K562 (cell line): ENCODE measurements at regions not wholly inside any gene's neighbourhood (a gene's known extent, or its start where the extent isn't known, plus 50 kb on each side); places are given as distances from the start of the nearest gene placed in this dataset.
A peak's percentile ranks its signal among the peaks of the same experiment; 100 is the strongest.

Source experiments
- ATAC-seq: fragments of 200-7000 bp; cut with Tn5 transposase; 3 replicates; pipeline ENCODE4 v1.9.1; 2020; ENCODE audit warnings: moderate library complexity
- BruUV-seq: library from RNA; stranded (reverse); fragments of 400-500 nt; replicated peaks from 2 replicates; lab custom pipeline; 2021; lab: Mats Ljungman, UMichigan
- CTCF ChIA-PET: fragments of 300-600 bp; formaldehyde crosslinking; extraction: SDS; loops from one replicate; lab custom pipeline; 2021; ENCODE audit warnings: low intra/inter-chr PET ratio; lab: Yijun Ruan, JAX
- POLR2A ChIA-PET: fragments of 300-600, 350-650 bp; sonication (Branson Sonifier 250); formaldehyde crosslinking; extraction: SDS; loops from one replicate; lab custom pipeline; 2021; ENCODE audit warnings: antibody characterized with exemption, inconsistent platforms; lab: Yijun Ruan, JAX
- DNase-seq, 4 experiments: peaks; one replicate each; pipeline versions ENCODE4 v3.0.0 to v3.0.0-alpha.2; 2011 to 2018; ENCODE audit warnings: low spot score in 3 of 4, mixed read lengths in 3 of 4; ENCODE audit errors: extremely low read depth in 1 of 4
- FAIRE-seq: peaks from 2 replicates; lab custom pipeline; 2011; peaks lifted over from hg19 to GRCh38; lab: Jason Lieb, UNC
- H2AFZ ChIP-seq: 2 replicates; pipeline ENCODE4 v1.6.0; 2011; ENCODE audit warnings: low read depth, low read length, control low read depth, inconsistent platforms
- H3K27ac ChIP-seq: fragments of 200-600 bp; 3 replicates; pipeline ENCODE4 v1.8.0; 2011; ENCODE audit warnings: low read depth, mild to moderate bottlenecking, control low read depth, inconsistent platforms, low read length, moderate library complexity, mixed read lengths; ENCODE audit errors: extremely low read depth
- H3K27me3 ChIP-seq, 2 experiments: fragments of 300-600 bp in 1 of 2; 2 replicates in 1 of 2; 3 replicates in 1 of 2; pipeline versions ENCODE4 v1.6.0 to v1.8.0; 2011; ENCODE audit warnings: inconsistent platforms in 2 of 2, low read length in 2 of 2, mild to moderate bottlenecking in 1 of 2, mixed read lengths in 1 of 2, moderate library complexity in 1 of 2; ENCODE audit not compliant: control insufficient read depth in 2 of 2, insufficient read depth in 2 of 2
- H3K36me3 ChIP-seq: fragments of 300-600 bp; 3 replicates; pipeline ENCODE4 v1.8.0; 2011; ENCODE audit warnings: mild to moderate bottlenecking, low read length, inconsistent platforms; ENCODE audit not compliant: control insufficient read depth, insufficient read depth
- H3K4me1 ChIP-seq, 2 experiments: fragments of 200-600 bp in 1 of 2; replicated peaks in 1 of 2; 2 replicates in 1 of 2; 3 replicates in 1 of 2; pipeline versions ENCODE4 v1.5.1 to v1.8.0; 2011; ENCODE audit warnings: inconsistent platforms in 2 of 2, low read length in 2 of 2, mild to moderate bottlenecking in 1 of 2, mixed read lengths in 1 of 2, moderate library complexity in 1 of 2; ENCODE audit not compliant: control insufficient read depth in 2 of 2, insufficient read depth in 2 of 2
- H3K4me2 ChIP-seq: 2 replicates; pipeline ENCODE4 v1.6.1; 2011; ENCODE audit warnings: low read length, control low read depth, inconsistent platforms, mixed read lengths; ENCODE audit not compliant: insufficient read depth
- H3K4me3 ChIP-seq: fragments of 200-600 bp; sonication (generic), shearing (Covaris generic); 2 replicates; pipeline ENCODE4 v1.5.1; 2016; ENCODE audit warnings: control low read depth, inconsistent platforms
- H3K79me2 ChIP-seq: fragments of 200-600 bp; 3 replicates; pipeline ENCODE4 v1.8.0; 2011; ENCODE audit warnings: low read length, inconsistent platforms; ENCODE audit not compliant: control insufficient read depth, insufficient read depth
- H3K9ac ChIP-seq, 2 experiments: 2 replicates each; pipeline versions ENCODE4 v1.6.0 to v1.6.1; 2011; ENCODE audit warnings: low read depth in 2 of 2, low read length in 2 of 2, control low read depth in 1 of 2, inconsistent platforms in 1 of 2, mild to moderate bottlenecking in 1 of 2, mixed read lengths in 1 of 2; ENCODE audit not compliant: insufficient read depth in 1 of 2
- H3K9me1 ChIP-seq: one replicate; pipeline ENCODE4 v1.6.0; 2011; ENCODE audit warnings: inconsistent platforms, mild to moderate bottlenecking, low read length, moderate library complexity; ENCODE audit not compliant: control insufficient read depth, insufficient read depth
- H3K9me3 ChIP-seq: replicated peaks from 2 replicates; pipeline ENCODE4 v1.5.1; 2011; ENCODE audit warnings: low read depth, low read length, inconsistent platforms; ENCODE audit not compliant: control insufficient read depth, insufficient read depth
- H4K20me1 ChIP-seq: replicated peaks from 2 replicates; pipeline ENCODE4 v1.6.1; 2011; ENCODE audit warnings: low read length, inconsistent platforms, mixed read lengths; ENCODE audit not compliant: control insufficient read depth, insufficient read depth
- ARID1B ChIP-seq: fragments of 450-650 bp; IDR thresholded peaks from 2 replicates; pipeline ENCODE4 v1.6.1; 2016; ENCODE audit warnings: antibody characterized with exemption, mild to moderate bottlenecking, inconsistent platforms
- BACH1 ChIP-seq: fragments of 200-800 bp; sonication (Bioruptor generic); IDR thresholded peaks from 2 replicates; pipeline ENCODE4 v1.6.1; 2016; ENCODE audit warnings: missing genetic modification characterization, missing compliant biosample characterization
- CEBPG ChIP-seq, 3 experiments: fragments of 200-800 bp in 1 of 3; sonication (Bioruptor generic) in 1 of 3; sonication (generic) in 1 of 3; formaldehyde crosslinking in 1 of 3; IDR thresholded peaks in 2 of 3; conservative IDR thresholded peaks in 1 of 3; 2 replicates each; pipeline versions ENCODE4 v1.6.1 to v1.8.0; 2016 to 2022; ENCODE audit warnings: missing compliant biosample characterization in 2 of 3, missing genetic modification characterization in 2 of 3, mild to moderate bottlenecking in 1 of 3, missing genetic modification reagents in 1 of 3
- EP300 ChIP-seq: IDR thresholded peaks from 2 replicates; pipeline ENCODE4 v1.6.1; 2012; ENCODE audit warnings: low read length, improper control_type of control experiment
- FOXA3 ChIP-seq, 2 experiments: fragments of 450-650 bp in 1 of 2; sonication (generic) in 1 of 2; formaldehyde crosslinking; IDR thresholded peaks in 1 of 2; conservative IDR thresholded peaks in 1 of 2; 2 replicates each; pipeline versions ENCODE4 v1.4.0 to v1.8.0; 2020 to 2022; ENCODE audit warnings: mild to moderate bottlenecking in 2 of 2, missing genetic modification reagents in 1 of 2
- HMG20A ChIP-seq: fragments of 450-650 bp; formaldehyde crosslinking; conservative IDR thresholded peaks from 2 replicates; pipeline ENCODE4 v1.4.0; 2020; ENCODE audit warnings: mild to moderate bottlenecking, mixed read lengths
- KLF6 ChIP-seq: fragments of 250-450 bp; sonication (Bioruptor Pico); IDR thresholded peaks from 2 replicates; pipeline ENCODE4 v1.4.0; 2020; ENCODE audit warnings: mild to moderate bottlenecking, moderate library complexity, borderline replicate concordance
- MEIS2 ChIP-seq: fragments of 450-650 bp; IDR thresholded peaks from 2 replicates; pipeline ENCODE4 v1.6.1; 2014; ENCODE audit warnings: mild to moderate bottlenecking; ENCODE audit not compliant: partially characterized antibody
- NCOA6 ChIP-seq: fragments of 450-650 bp; IDR thresholded peaks from 2 replicates; pipeline ENCODE4 v1.6.1; 2017; ENCODE audit warnings: mild to moderate bottlenecking
- POLR2H ChIP-seq: IDR thresholded peaks from 2 replicates; pipeline ENCODE4 v1.6.1; 2016; ENCODE audit warnings: missing genetic modification characterization, low read depth, mild to moderate bottlenecking, control low read depth, missing compliant biosample characterization, moderate library complexity
- SMARCA4 ChIP-seq: fragments of 450-650 bp; IDR thresholded peaks from 2 replicates; pipeline ENCODE4 v1.6.1; 2016
- SMARCA5 ChIP-seq: fragments of 450-650 bp; IDR thresholded peaks from 2 replicates; pipeline ENCODE4 v1.6.1; 2016
- SMARCE1 ChIP-seq: fragments of 450-650 bp; IDR thresholded peaks from 2 replicates; pipeline ENCODE4 v1.7.1; 2016; ENCODE audit warnings: mild to moderate bottlenecking
- TRIM24 ChIP-seq, 2 experiments: fragments of 450-650 bp; IDR thresholded peaks; 2 replicates each; pipeline ENCODE4 v1.6.1; 2016
- ZFPM2 ChIP-seq: fragments of 250-450 bp; sonication (Bioruptor Pico); IDR thresholded peaks from 2 replicates; pipeline ENCODE4 v1.5.1; 2022; ENCODE audit warnings: mild to moderate bottlenecking
- ZNF384 ChIP-seq: IDR thresholded peaks from 2 replicates; pipeline ENCODE4 v1.6.1; 2012; ENCODE audit warnings: low read depth, low read length, improper control_type of control experiment
- ZNF589 ChIP-seq: fragments of 200-800 bp; sonication (Bioruptor generic); IDR thresholded peaks from 2 replicates; pipeline ENCODE4 v1.6.1; 2016; ENCODE audit warnings: low read depth, missing genetic modification characterization, missing compliant biosample characterization
- WGBS: fragments of 100-300 bp; shearing (Covaris generic); methylation state at CpG from one replicate; pipeline ENCODE4 v1.1.6; 2016; ENCODE audit warnings: low coverage, mixed read lengths; ENCODE audit not compliant: insufficient coverage; ENCODE audit errors: missing lambda C conversion rate; 5-methylcytosine and 5-hydroxymethylcytosine counted together
- in situ Hi-C: fragments of 300-500 bp; cut with MboI; formaldehyde crosslinking; loops from 4 replicates; pipeline ENCODE4 v1.15.0; 2018; ENCODE audit warnings: inconsistent platforms, mixed read lengths
- intact Hi-C: fragments of 100-400 bp; cut with micrococcal nuclease; formaldehyde crosslinking; loops from 2 replicates; pipeline ENCODE4 v1.14.2; 2022
- TF ChIP-seq, protein P1 (sequence below): fragments of 450-650 bp; IDR thresholded peaks from 2 replicates; pipeline ENCODE4 v1.6.1; 2016
- TF ChIP-seq, protein P2 (sequence below), 2 experiments: IDR thresholded peaks in 1 of 2; conservative IDR thresholded peaks in 1 of 2; 2 replicates each; pipeline ENCODE4 v1.6.1; 2016; ENCODE audit warnings: low read depth in 2 of 2, mild to moderate bottlenecking in 1 of 2, missing compliant biosample characterization in 1 of 2, missing genetic modification characterization in 1 of 2, moderate library complexity in 1 of 2
- TF ChIP-seq, protein P3 (sequence below): fragments of 450-650 bp; formaldehyde crosslinking; IDR thresholded peaks from 2 replicates; pipeline ENCODE4 v1.4.0; 2022; ENCODE audit warnings: mild to moderate bottlenecking, moderate library complexity

DNA sequence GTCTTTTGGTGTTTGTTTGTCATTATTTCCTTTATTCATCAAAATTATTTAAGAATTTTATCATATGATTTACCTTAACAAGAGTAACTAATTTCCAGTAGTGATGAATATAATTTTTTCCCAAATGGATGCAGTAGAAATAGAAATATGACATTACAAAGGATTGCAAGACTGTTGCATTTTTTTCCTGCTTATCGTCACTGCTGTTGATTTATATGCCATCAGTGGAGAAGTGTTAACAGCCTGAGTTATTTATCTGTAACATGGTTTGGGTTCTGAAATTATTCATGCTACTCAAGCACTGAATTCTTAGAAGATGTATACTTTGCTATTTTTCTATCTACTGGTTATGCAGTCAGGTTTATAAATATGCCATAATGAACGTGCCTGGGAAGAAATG lies 68.6 kb downstream of the TMEM100 start:
- ChIA-PET POLR2A (no interaction called here), CTCF (no interaction called here)
- Histone ChIP-seq H3K27me3 (no peaks in the 10 kb centered on the region; a peak in 1 of 5 replicates), H3K27ac (no peak overlapping the region), H3K79me2 (no peaks in the 10 kb centered on the region), H3K4me3 (no peak overlapping the region), H3K4me1 (no peaks in the 10 kb centered on the region; a peak in 1 of 5 replicates), H3K9me3 (no peaks in the 10 kb centered on the region), H3K9ac (no peak overlapping the region), H3K4me2 (no peak overlapping the region), H2AFZ (no peak overlapping the region), H4K20me1 (no peaks in the 10 kb centered on the region), H3K9me1 (no peaks in the 10 kb centered on the region), H3K36me3 (no peaks in the 10 kb centered on the region)
- in situ Hi-C loops (no loop called here), intact Hi-C loops (no loop called here)
- no TSS peak for BruUV-seq
- TF ChIP-seq, protein P1, sequence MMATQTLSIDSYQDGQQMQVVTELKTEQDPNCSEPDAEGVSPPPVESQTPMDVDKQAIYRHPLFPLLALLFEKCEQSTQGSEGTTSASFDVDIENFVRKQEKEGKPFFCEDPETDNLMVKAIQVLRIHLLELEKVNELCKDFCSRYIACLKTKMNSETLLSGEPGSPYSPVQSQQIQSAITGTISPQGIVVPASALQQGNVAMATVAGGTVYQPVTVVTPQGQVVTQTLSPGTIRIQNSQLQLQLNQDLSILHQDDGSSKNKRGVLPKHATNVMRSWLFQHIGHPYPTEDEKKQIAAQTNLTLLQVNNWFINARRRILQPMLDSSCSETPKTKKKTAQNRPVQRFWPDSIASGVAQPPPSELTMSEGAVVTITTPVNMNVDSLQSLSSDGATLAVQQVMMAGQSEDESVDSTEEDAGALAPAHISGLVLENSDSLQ, result peak; percentile 71
- TF ChIP-seq MEIS2, result peak; percentile 96
- no peak for TF ChIP-seq NCOA6
- TF ChIP-seq KLF6 (CRISPR knock-in tag), result no peak
- TF ChIP-seq SMARCA4, result peak; percentile 24; the same call in 1 of the 2 replicates
- TF ChIP-seq ARID1B, result peak; percentile 36; the same call in 1 of the 2 replicates
- no peak for TF ChIP-seq SMARCE1
- peak; percentile 48; the same call in 1 of the 2 replicates for TF ChIP-seq CEBPG (CRISPR knock-in tag; IDR thresholded peaks at IDR 0.05)
- TF ChIP-seq CEBPG (tag; conservative IDR thresholded peaks at IDR 0.05 in 1 of 2, IDR thresholded peaks at IDR 0.05 in 1 of 2), result peak; percentile 83 to 94
- TF ChIP-seq ZFPM2 (CRISPR knock-in tag), result no peak
- peak in 1 of 2 experiments; percentile 66; a peak in 1 of 4 replicates for TF ChIP-seq TRIM24 (IDR thresholded peaks at IDR 0.05)
- TF ChIP-seq, protein P2, sequence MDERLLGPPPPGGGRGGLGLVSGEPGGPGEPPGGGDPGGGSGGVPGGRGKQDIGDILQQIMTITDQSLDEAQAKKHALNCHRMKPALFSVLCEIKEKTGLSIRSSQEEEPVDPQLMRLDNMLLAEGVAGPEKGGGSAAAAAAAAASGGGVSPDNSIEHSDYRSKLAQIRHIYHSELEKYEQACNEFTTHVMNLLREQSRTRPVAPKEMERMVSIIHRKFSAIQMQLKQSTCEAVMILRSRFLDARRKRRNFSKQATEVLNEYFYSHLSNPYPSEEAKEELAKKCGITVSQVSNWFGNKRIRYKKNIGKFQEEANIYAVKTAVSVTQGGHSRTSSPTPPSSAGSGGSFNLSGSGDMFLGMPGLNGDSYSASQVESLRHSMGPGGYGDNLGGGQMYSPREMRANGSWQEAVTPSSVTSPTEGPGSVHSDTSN (CRISPR knock-in tag; IDR thresholded peaks at IDR 0.05; ENCODE audit: low read depth), result 0 out of 2 replicates have a peak, but pooled peaks have one; percentile 19
- TF ChIP-seq, protein P2 (tag; conservative IDR thresholded peaks at IDR 0.05; ENCODE audit: low read depth), result peak; percentile 98
- TF ChIP-seq ZNF384, result peak; percentile 57; the same call in 1 of the 2 replicates
- TF ChIP-seq BACH1 (tag), result 0 out of 2 replicates have a peak, but pooled peaks have one; percentile 22
- no peak for TF ChIP-seq HMG20A (CRISPR knock-in tag)
- TF ChIP-seq EP300, result peak; percentile 62; the same call in 1 of the 2 replicates
- no peak for TF ChIP-seq SMARCA5
- TF ChIP-seq POLR2H, result peak; percentile 50; the same call in 1 of the 2 replicates
- TF ChIP-seq ZNF589 (CRISPR knock-in tag), result peak; percentile 74
- peak in 1 of 2 experiments; percentile 68; a peak in 2 of 4 replicates for TF ChIP-seq FOXA3 (CRISPR knock-in tag; conservative IDR thresholded peaks at IDR 0.05 in 1 of 2, IDR thresholded peaks at IDR 0.05 in 1 of 2)
- TF ChIP-seq, protein P3, sequence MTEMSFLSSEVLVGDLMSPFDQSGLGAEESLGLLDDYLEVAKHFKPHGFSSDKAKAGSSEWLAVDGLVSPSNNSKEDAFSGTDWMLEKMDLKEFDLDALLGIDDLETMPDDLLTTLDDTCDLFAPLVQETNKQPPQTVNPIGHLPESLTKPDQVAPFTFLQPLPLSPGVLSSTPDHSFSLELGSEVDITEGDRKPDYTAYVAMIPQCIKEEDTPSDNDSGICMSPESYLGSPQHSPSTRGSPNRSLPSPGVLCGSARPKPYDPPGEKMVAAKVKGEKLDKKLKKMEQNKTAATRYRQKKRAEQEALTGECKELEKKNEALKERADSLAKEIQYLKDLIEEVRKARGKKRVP (CRISPR knock-in tag), result peak; percentile 93
- no peak for ATAC-seq
- no peak for DNase-seq
- FAIRE-seq, result no peak
- WGBS, result 0% methylated on average over 2 of the region's 2 CpGs
